Caco-2 (cell line): ENCODE measurements at regions not wholly inside any gene's neighbourhood (a gene's known extent, or its start where the extent isn't known, plus 50 kb on each side); places are given as distances from the start of the nearest gene placed in this dataset.

ENCODE experiments used
- BruUV-seq: library from RNA; stranded (reverse); fragments of 400-500 nt; replicated peaks from 2 replicates; lab custom pipeline; 2021; lab: Mats Ljungman, UMichigan
- CTCF ChIA-PET: fragments of 300-600 bp; sonication (Branson Sonifier 250); formaldehyde crosslinking; loops from one replicate; lab custom pipeline; 2022; ENCODE audit warnings: antibody characterized with exemption; lab: Charles Lee
- POLR2A ChIA-PET: fragments of 300-600 bp; sonication (Branson Sonifier 250); formaldehyde crosslinking; loops from one replicate; lab custom pipeline; 2022; ENCODE audit warnings: antibody characterized with exemption; lab: Charles Lee
- DNase-seq, 2 experiments: peaks; one replicate each; pipeline versions ENCODE4 v3.0.0 to v3.0.0-alpha.2; 2020 to 2022
- H3K27me3 ChIP-seq: replicated peaks from 2 replicates; pipeline ENCODE4 v1.6.0; 2011; ENCODE audit warnings: low read length; ENCODE audit not compliant: control insufficient read depth, insufficient read depth
- H3K36me3 ChIP-seq: 2 replicates; pipeline ENCODE4 v1.5.1; 2011; ENCODE audit warnings: low read length; ENCODE audit not compliant: control insufficient read depth, insufficient read depth
- H3K4me1 ChIP-seq: fragments of 250-450 bp; sonication (Bioruptor Pico); 2 replicates; pipeline ENCODE4 v1.5.1; 2020; ENCODE audit warnings: mild to moderate bottlenecking
- H3K4me3 ChIP-seq: 2 replicates; pipeline ENCODE4 v1.5.1; 2011; ENCODE audit warnings: low read depth, mild to moderate bottlenecking, control low read depth, low read length
- H3K9me3 ChIP-seq: fragments of 250-450 bp; sonication (Bioruptor Pico); 2 replicates; pipeline ENCODE4 v1.5.1; 2020; ENCODE audit warnings: mild to moderate bottlenecking, moderate library complexity
- H3K27ac Mint-ChIP-seq: one replicate; pipeline ENCODE4 v1.8.0; 2022; ENCODE audit warnings: mixed read lengths; ENCODE audit not compliant: unreplicated experiment
- H3K27me3 Mint-ChIP-seq: one replicate; pipeline ENCODE4 v1.8.0; 2022; ENCODE audit warnings: mixed read lengths; ENCODE audit not compliant: insufficient read depth, unreplicated experiment
- H3K36me3 Mint-ChIP-seq: one replicate; pipeline ENCODE4 v1.8.0; 2022; ENCODE audit warnings: mild to moderate bottlenecking, mixed read lengths; ENCODE audit not compliant: insufficient read depth, unreplicated experiment
- H3K4me1 Mint-ChIP-seq: one replicate; pipeline ENCODE4 v1.8.0; 2022; ENCODE audit warnings: low read depth, mixed read lengths; ENCODE audit not compliant: unreplicated experiment
- H3K4me3 Mint-ChIP-seq: one replicate; pipeline ENCODE4 v1.8.0; 2022; ENCODE audit warnings: mild to moderate bottlenecking, moderate library complexity, mixed read lengths; ENCODE audit not compliant: unreplicated experiment
- H3K9me3 Mint-ChIP-seq: one replicate; pipeline ENCODE4 v1.8.0; 2022; ENCODE audit warnings: mixed read lengths; ENCODE audit not compliant: unreplicated experiment
- CTCF ChIP-seq, 2 experiments: fragments of 200-600 bp in 1 of 2; IDR thresholded peaks; 1 replicate in 1 of 2; 2 replicates in 1 of 2; pipeline versions ENCODE4 v1.5.1 to v1.8.0; 2011 to 2022; ENCODE audit warnings: antibody characterized with exemption in 1 of 2, control low read depth in 1 of 2, inconsistent platforms in 1 of 2, low read depth in 1 of 2, low read length in 1 of 2, mild to moderate bottlenecking in 1 of 2, moderate library complexity in 1 of 2; ENCODE audit not compliant: insufficient read depth in 1 of 2, severe bottlenecking in 1 of 2, unreplicated experiment in 1 of 2
- intact Hi-C: fragments of 100-400 bp; cut with micrococcal nuclease; formaldehyde crosslinking; loops from one replicate; pipeline ENCODE4 v1.10.0; 2022; ENCODE audit not compliant: unreplicated experiment

GRCh38 chr10:62669341-62669740 lies 135.2 kb upstream of the ADO start:
- H3K27me3 Mint-ChIP-seq = peaks cover 7% of the 10 kb centered on the region
- BruUV-seq = no TSS peak
- CTCF ChIA-PET = no interaction called here
- Histone ChIP-seq H3K9me3 (no peaks in the 10 kb centered on the region), H3K4me1 (no peaks in the 10 kb centered on the region), H3K27me3 (0 out of 2 replicates have a peak, but pooled peaks cover 2% of the 10 kb centered on the region), H3K36me3 (no peaks in the 10 kb centered on the region), H3K4me3 (no peak overlapping the region)
- intact Hi-C loops = no loop called here
- no peaks in the 10 kb centered on the region for H3K4me1 Mint-ChIP-seq
- no peaks in the 10 kb centered on the region for H3K9me3 Mint-ChIP-seq
- H3K27ac Mint-ChIP-seq = no peak overlapping the region
- DNase-seq = no peak
- no peak overlapping the region for H3K4me3 Mint-ChIP-seq
- POLR2A ChIA-PET = no interaction called here
- TF ChIP-seq CTCF (IDR thresholded peaks at IDR 0.05; ENCODE audit: insufficient read depth in 1 of 2, low read depth in 1 of 2, low read length in 1 of 2, severe bottlenecking in 1 of 2, unreplicated experiment in 1 of 2) = no peak
- no peaks in the 10 kb centered on the region for H3K36me3 Mint-ChIP-seq

GRCh38 chr10:62671104-62671503 lies 133.4 kb upstream of the ADO start:
- H3K4me1 Mint-ChIP-seq = no peaks in the 10 kb centered on the region
- intact Hi-C loops = no loop called here
- TF ChIP-seq CTCF (IDR thresholded peaks at IDR 0.05; ENCODE audit: insufficient read depth in 1 of 2, low read depth in 1 of 2, low read length in 1 of 2, severe bottlenecking in 1 of 2, unreplicated experiment in 1 of 2) = no peak
- H3K9me3 ChIP-seq = no peaks in the 10 kb centered on the region
- ChIA-PET POLR2A (no interaction called here), CTCF (interaction anchor here (1.0 kb wide), 1 partner anchor 10 kb away, joined by 3 read pairs; no protein-coding TSS in a partner anchor)
- H3K36me3 Mint-ChIP-seq = no peaks in the 10 kb centered on the region
- no peaks in the 10 kb centered on the region for H3K4me1 ChIP-seq
- H3K4me3 ChIP-seq = no peak overlapping the region
- 0 out of 2 replicates have a peak, but pooled peaks cover 2% of the 10 kb centered on the region for H3K27me3 ChIP-seq
- H3K27ac Mint-ChIP-seq = no peak overlapping the region
- BruUV-seq = no TSS peak
- no peaks in the 10 kb centered on the region for H3K36me3 ChIP-seq
- H3K9me3 Mint-ChIP-seq = no peaks in the 10 kb centered on the region
- DNase-seq = no peak
- H3K27me3 Mint-ChIP-seq = peaks cover 5% of the 10 kb centered on the region
- no peak overlapping the region for H3K4me3 Mint-ChIP-seq

GRCh38 chr10:62681211-62681940 lies 123.1 kb upstream of the ADO start:
- DNase-seq = peak; percentile 80 to 91
- TF ChIP-seq CTCF (IDR thresholded peaks at IDR 0.05; ENCODE audit: insufficient read depth in 1 of 2, low read depth in 1 of 2, low read length in 1 of 2, severe bottlenecking in 1 of 2, unreplicated experiment in 1 of 2) = peak; percentile 32 to 65
- BruUV-seq = no TSS peak
- Histone ChIP-seq H3K9me3 (no peaks in the 10 kb centered on the region; the same call in 1 of the 2 replicates), H3K4me3 (no peak overlapping the region), H3K36me3 (no peaks in the 10 kb centered on the region), H3K27me3 (no peaks in the 10 kb centered on the region), H3K4me1 (peaks cover 13% of the 10 kb centered on the region)
- no peak overlapping the region for H3K4me3 Mint-ChIP-seq
- peaks cover 45% of the 10 kb centered on the region for H3K9me3 Mint-ChIP-seq
- ChIA-PET CTCF (interaction anchor here (0.5 to 1.6 kb wide), 3 partner anchors 10 to 190 kb away, joined by 3 to 6 read pairs (median 3); no protein-coding TSS in a partner anchor), POLR2A (no interaction called here)
- no peak overlapping the region for H3K27ac Mint-ChIP-seq
- peaks cover 8% of the 10 kb centered on the region for H3K4me1 Mint-ChIP-seq
- H3K36me3 Mint-ChIP-seq = no peaks in the 10 kb centered on the region
- H3K27me3 Mint-ChIP-seq = peaks cover 2% of the 10 kb centered on the region
- intact Hi-C loops = loop anchor here (1.0 to 2.0 kb wide), 3 partner anchors 71 to 135 kb away; partner anchors contain the start of gene EGR2
